Lower leg skin (tissue), 3 donors: ENCODE measurements at regions not wholly inside any gene's neighbourhood (a gene's known extent, or its start where the extent isn't known, plus 50 kb on each side); places are given as distances from the start of the nearest gene placed in this dataset.

Experiments
- POLR2A ChIP-seq, 2 donors: fragments of 450-650 bp; IDR thresholded peaks; one replicate each; pipeline ENCODE4 v1.6.1; 2016 to 2017; ENCODE audit warnings: antibody characterized with exemption in 2 of 2, mild to moderate bottlenecking in 1 of 2, moderate library complexity in 1 of 2
- TF ChIP-seq, protein P1 (sequence below), 3 donors: fragments of 450-650 bp; IDR thresholded peaks; one replicate each; pipeline ENCODE4 v1.5.1; 2016; ENCODE audit warnings: antibody characterized with exemption in 3 of 3, mild to moderate bottlenecking in 3 of 3, moderate library complexity in 2 of 3

- TF ChIP-seq, protein P1, sequence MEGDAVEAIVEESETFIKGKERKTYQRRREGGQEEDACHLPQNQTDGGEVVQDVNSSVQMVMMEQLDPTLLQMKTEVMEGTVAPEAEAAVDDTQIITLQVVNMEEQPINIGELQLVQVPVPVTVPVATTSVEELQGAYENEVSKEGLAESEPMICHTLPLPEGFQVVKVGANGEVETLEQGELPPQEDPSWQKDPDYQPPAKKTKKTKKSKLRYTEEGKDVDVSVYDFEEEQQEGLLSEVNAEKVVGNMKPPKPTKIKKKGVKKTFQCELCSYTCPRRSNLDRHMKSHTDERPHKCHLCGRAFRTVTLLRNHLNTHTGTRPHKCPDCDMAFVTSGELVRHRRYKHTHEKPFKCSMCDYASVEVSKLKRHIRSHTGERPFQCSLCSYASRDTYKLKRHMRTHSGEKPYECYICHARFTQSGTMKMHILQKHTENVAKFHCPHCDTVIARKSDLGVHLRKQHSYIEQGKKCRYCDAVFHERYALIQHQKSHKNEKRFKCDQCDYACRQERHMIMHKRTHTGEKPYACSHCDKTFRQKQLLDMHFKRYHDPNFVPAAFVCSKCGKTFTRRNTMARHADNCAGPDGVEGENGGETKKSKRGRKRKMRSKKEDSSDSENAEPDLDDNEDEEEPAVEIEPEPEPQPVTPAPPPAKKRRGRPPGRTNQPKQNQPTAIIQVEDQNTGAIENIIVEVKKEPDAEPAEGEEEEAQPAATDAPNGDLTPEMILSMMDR (IDR thresholded peaks at IDR 0.05), result no peak
- TF ChIP-seq POLR2A (IDR thresholded peaks at IDR 0.05), result no peak
Observed at GRCh38 chr11:91459840-91460239, 764.8 kb upstream of the FAT3 start.
